Liver (tissue), 3 donors: ENCODE measurements at regions not wholly inside any gene's neighbourhood (a gene's known extent, or its start where the extent isn't known, plus 50 kb on each side); places are given as distances from the start of the nearest gene placed in this dataset.

ENCODE experiments used
- HNF4A ChIP-seq, 2 donors: conservative IDR thresholded peaks; 2 replicates each; pipeline ENCODE4 v1.6.1; 2016; ENCODE audit warnings: antibody characterized with exemption in 2 of 2, mild to moderate bottlenecking in 2 of 2
- RAD21 ChIP-seq, 2 donors: IDR thresholded peaks; 2 replicates each; pipeline ENCODE4 v1.6.1; 2016; ENCODE audit warnings: antibody characterized with exemption in 2 of 2, mild to moderate bottlenecking in 2 of 2
- SP1 ChIP-seq: IDR thresholded peaks from 2 replicates; pipeline ENCODE4 v1.6.1; 2018; ENCODE audit warnings: antibody characterized with exemption, mild to moderate bottlenecking
- TAF1 ChIP-seq: conservative IDR thresholded peaks from 2 replicates; pipeline ENCODE4 v1.6.1; 2016; ENCODE audit warnings: antibody characterized with exemption, mild to moderate bottlenecking
- YY1 ChIP-seq: IDR thresholded peaks from 2 replicates; pipeline ENCODE4 v1.6.1; 2016; ENCODE audit warnings: antibody characterized with exemption, mild to moderate bottlenecking
- TF ChIP-seq, protein P1 (sequence below): fragments of 150-350 bp; IDR thresholded peaks from 2 replicates; pipeline ENCODE4 v1.5.1; 2017; ENCODE audit warnings: improper control_type of control experiment, low read depth, low read length; ENCODE audit not compliant: missing input control
- TF ChIP-seq, protein P2 (sequence below): IDR thresholded peaks from 2 replicates; pipeline ENCODE4 v1.6.1; 2016; ENCODE audit warnings: antibody characterized with exemption, mild to moderate bottlenecking
- TF ChIP-seq, protein P3 (sequence below): IDR thresholded peaks from 2 replicates; pipeline ENCODE4 v1.6.1; 2016; ENCODE audit warnings: antibody characterized with exemption
- TF ChIP-seq, protein P4 (sequence below): IDR thresholded peaks from 2 replicates; pipeline ENCODE4 v1.6.1; 2016; ENCODE audit warnings: antibody characterized with exemption
- donor health status: healthy.
- donor health status: healthy.

DNA sequence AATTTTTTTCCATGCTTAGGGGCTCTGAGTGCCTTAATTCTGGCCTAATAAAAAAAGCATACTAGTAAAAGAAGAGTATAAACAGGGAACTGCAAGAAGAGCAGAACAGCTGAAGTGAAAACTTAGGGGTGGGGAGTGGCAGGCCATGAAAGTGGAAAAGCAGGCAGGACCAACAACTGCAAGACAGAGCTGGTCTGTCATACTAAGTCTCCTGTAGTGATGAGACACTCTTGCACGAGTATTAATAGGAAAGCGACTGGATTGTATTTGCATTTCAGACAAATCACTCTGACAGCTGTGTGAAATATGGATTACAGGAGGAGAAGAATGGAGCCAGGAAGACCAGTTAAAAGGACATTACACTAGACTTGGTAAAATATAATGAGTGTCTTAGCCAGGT is 449.9 kb downstream of the NUF2 start:
- TF ChIP-seq YY1 = no peak
- no peak for TF ChIP-seq TAF1
- TF ChIP-seq RAD21 (IDR thresholded peaks at IDR 0.05) = no peak
- TF ChIP-seq, protein P1, sequence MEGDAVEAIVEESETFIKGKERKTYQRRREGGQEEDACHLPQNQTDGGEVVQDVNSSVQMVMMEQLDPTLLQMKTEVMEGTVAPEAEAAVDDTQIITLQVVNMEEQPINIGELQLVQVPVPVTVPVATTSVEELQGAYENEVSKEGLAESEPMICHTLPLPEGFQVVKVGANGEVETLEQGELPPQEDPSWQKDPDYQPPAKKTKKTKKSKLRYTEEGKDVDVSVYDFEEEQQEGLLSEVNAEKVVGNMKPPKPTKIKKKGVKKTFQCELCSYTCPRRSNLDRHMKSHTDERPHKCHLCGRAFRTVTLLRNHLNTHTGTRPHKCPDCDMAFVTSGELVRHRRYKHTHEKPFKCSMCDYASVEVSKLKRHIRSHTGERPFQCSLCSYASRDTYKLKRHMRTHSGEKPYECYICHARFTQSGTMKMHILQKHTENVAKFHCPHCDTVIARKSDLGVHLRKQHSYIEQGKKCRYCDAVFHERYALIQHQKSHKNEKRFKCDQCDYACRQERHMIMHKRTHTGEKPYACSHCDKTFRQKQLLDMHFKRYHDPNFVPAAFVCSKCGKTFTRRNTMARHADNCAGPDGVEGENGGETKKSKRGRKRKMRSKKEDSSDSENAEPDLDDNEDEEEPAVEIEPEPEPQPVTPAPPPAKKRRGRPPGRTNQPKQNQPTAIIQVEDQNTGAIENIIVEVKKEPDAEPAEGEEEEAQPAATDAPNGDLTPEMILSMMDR = no peak
- TF ChIP-seq SP1 = no peak
- TF ChIP-seq, protein P2, sequence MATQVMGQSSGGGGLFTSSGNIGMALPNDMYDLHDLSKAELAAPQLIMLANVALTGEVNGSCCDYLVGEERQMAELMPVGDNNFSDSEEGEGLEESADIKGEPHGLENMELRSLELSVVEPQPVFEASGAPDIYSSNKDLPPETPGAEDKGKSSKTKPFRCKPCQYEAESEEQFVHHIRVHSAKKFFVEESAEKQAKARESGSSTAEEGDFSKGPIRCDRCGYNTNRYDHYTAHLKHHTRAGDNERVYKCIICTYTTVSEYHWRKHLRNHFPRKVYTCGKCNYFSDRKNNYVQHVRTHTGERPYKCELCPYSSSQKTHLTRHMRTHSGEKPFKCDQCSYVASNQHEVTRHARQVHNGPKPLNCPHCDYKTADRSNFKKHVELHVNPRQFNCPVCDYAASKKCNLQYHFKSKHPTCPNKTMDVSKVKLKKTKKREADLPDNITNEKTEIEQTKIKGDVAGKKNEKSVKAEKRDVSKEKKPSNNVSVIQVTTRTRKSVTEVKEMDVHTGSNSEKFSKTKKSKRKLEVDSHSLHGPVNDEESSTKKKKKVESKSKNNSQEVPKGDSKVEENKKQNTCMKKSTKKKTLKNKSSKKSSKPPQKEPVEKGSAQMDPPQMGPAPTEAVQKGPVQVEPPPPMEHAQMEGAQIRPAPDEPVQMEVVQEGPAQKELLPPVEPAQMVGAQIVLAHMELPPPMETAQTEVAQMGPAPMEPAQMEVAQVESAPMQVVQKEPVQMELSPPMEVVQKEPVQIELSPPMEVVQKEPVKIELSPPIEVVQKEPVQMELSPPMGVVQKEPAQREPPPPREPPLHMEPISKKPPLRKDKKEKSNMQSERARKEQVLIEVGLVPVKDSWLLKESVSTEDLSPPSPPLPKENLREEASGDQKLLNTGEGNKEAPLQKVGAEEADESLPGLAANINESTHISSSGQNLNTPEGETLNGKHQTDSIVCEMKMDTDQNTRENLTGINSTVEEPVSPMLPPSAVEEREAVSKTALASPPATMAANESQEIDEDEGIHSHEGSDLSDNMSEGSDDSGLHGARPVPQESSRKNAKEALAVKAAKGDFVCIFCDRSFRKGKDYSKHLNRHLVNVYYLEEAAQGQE = no peak
- TF ChIP-seq, protein P3, sequence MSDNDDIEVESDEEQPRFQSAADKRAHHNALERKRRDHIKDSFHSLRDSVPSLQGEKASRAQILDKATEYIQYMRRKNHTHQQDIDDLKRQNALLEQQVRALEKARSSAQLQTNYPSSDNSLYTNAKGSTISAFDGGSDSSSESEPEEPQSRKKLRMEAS = no peak
- no peak for TF ChIP-seq HNF4A (conservative IDR thresholded peaks at IDR 0.05)
- TF ChIP-seq, protein P4, sequence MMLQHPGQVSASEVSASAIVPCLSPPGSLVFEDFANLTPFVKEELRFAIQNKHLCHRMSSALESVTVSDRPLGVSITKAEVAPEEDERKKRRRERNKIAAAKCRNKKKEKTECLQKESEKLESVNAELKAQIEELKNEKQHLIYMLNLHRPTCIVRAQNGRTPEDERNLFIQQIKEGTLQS = no peak
